Neural cell (in vitro differentiated cells): ENCODE measurements at regions not wholly inside any gene's neighbourhood (a gene's known extent, or its start where the extent isn't known, plus 50 kb on each side); places are given as distances from the start of the nearest gene placed in this dataset.

Experiments
- H2AFZ ChIP-seq: fragments of 200-600, 300-800 bp; sonication (generic), shearing (Covaris generic); 2 replicates; pipeline ENCODE4 v1.6.0; 2014; ENCODE audit warnings: low read depth, mild to moderate bottlenecking, antibody characterized with exemption, low read length, moderate library complexity
- H3F3A ChIP-seq: fragments of 200-600 bp; shearing (Covaris generic); 2 replicates; pipeline ENCODE4 v1.6.1; 2016; ENCODE audit warnings: mild to moderate bottlenecking, moderate library complexity, mixed read lengths, antibody characterized with exemption, low read length; ENCODE audit not compliant: insufficient read depth, poor library complexity, severe bottlenecking
- H3K27ac ChIP-seq: fragments of 200-600, 300-800 bp; sonication (generic), shearing (Covaris generic); 2 replicates; pipeline ENCODE4 v1.5.1; 2014; ENCODE audit warnings: mild to moderate bottlenecking, low read length, moderate library complexity
- H3K27me3 ChIP-seq: fragments of 300-800, 200-600 bp; sonication (generic), shearing (Covaris generic); 2 replicates; pipeline ENCODE4 v1.6.0; 2014; ENCODE audit warnings: mild to moderate bottlenecking, low read depth, low read length, moderate library complexity; ENCODE audit not compliant: insufficient read depth
- H3K36me3 ChIP-seq: fragments of 300-800, 200-600 bp; sonication (generic), shearing (Covaris generic); 2 replicates; pipeline ENCODE4 v1.5.1; 2014; ENCODE audit warnings: mild to moderate bottlenecking, antibody characterized with exemption, low read length, moderate library complexity; ENCODE audit not compliant: insufficient read depth
- H3K4me2 ChIP-seq: fragments of 300-800, 200-600 bp; sonication (generic), shearing (Covaris generic); 2 replicates; pipeline ENCODE4 v1.6.0; 2014; ENCODE audit warnings: mild to moderate bottlenecking, low read length
- H3K4me3 ChIP-seq: fragments of 300-800, 200-600 bp; sonication (generic), shearing (Covaris generic); 2 replicates; pipeline ENCODE4 v1.5.1; 2014; ENCODE audit warnings: mild to moderate bottlenecking, low read length, moderate library complexity
- H3K79me2 ChIP-seq: fragments of 200-600 bp; shearing (Covaris generic); replicated peaks from 2 replicates; pipeline ENCODE4 v1.6.0; 2014; ENCODE audit warnings: mild to moderate bottlenecking, low read length, moderate library complexity; ENCODE audit not compliant: insufficient read depth
- H3K9ac ChIP-seq: fragments of 300-800, 200-600 bp; sonication (generic), shearing (Covaris generic); 2 replicates; pipeline ENCODE4 v1.6.1; 2016; ENCODE audit warnings: mild to moderate bottlenecking, low read length, mixed read lengths
- H3K9me2 ChIP-seq: fragments of 200-600 bp; shearing (Covaris generic); 2 replicates; pipeline ENCODE4 v1.6.1; 2016; ENCODE audit warnings: mild to moderate bottlenecking, low read length, mixed read lengths; ENCODE audit not compliant: insufficient read depth
- H3K9me3 ChIP-seq: fragments of 200-600, 300-800 bp; sonication (generic), shearing (Covaris generic); 2 replicates; pipeline ENCODE4 v1.6.1; 2016; ENCODE audit warnings: mild to moderate bottlenecking, mixed run types, low read length, moderate library complexity, mixed read lengths
- H4K20me1 ChIP-seq: fragments of 200-600 bp; shearing (Covaris generic); 2 replicates; pipeline ENCODE4 v1.6.1; 2016; ENCODE audit warnings: mild to moderate bottlenecking, mixed run types; ENCODE audit not compliant: insufficient read depth
- EP300 ChIP-seq: fragments of 450-650 bp; conservative IDR thresholded peaks from 2 replicates; pipeline ENCODE4 v1.6.1; 2014; ENCODE audit warnings: antibody characterized with exemption, mild to moderate bottlenecking, moderate library complexity; ENCODE audit not compliant: poor library complexity, severe bottlenecking
- EZH2 ChIP-seq: fragments of 200-600, 300-800 bp; shearing (Covaris generic), sonication (generic); IDR thresholded peaks from 2 replicates; pipeline ENCODE4 v1.6.1; 2014; ENCODE audit warnings: antibody characterized with exemption, low read length, borderline replicate concordance, mild to moderate bottlenecking; ENCODE audit not compliant: insufficient read depth, poor library complexity, severe bottlenecking
- MXI1 ChIP-seq: fragments of 450-650 bp; conservative IDR thresholded peaks from 2 replicates; pipeline ENCODE4 v1.6.1; 2014; ENCODE audit warnings: antibody characterized with exemption, mild to moderate bottlenecking; ENCODE audit not compliant: poor library complexity, severe bottlenecking
- POLR2AphosphoS5 ChIP-seq: IDR thresholded peaks from 2 replicates; pipeline ENCODE4 v1.6.1; 2012
- RAD21 ChIP-seq: fragments of 450-650 bp; conservative IDR thresholded peaks from 2 replicates; pipeline ENCODE4 v1.6.1; 2014; ENCODE audit warnings: antibody characterized with exemption, mild to moderate bottlenecking, moderate library complexity
- SMC3 ChIP-seq: fragments of 450-650 bp; conservative IDR thresholded peaks from 2 replicates; pipeline ENCODE4 v1.6.1; 2014; ENCODE audit warnings: antibody characterized with exemption, mild to moderate bottlenecking, moderate library complexity; ENCODE audit not compliant: poor library complexity
- TAF1 ChIP-seq: IDR thresholded peaks from 2 replicates; pipeline ENCODE4 v1.6.1; 2012; ENCODE audit warnings: low read depth
- TF ChIP-seq, protein P1 (sequence below): fragments of 450-650 bp; IDR thresholded peaks from 2 replicates; pipeline ENCODE4 v1.5.1; 2014; ENCODE audit warnings: antibody characterized with exemption, mild to moderate bottlenecking, moderate library complexity; ENCODE audit not compliant: poor library complexity, severe bottlenecking
- TF ChIP-seq, protein P2 (sequence below): IDR thresholded peaks from 2 replicates; pipeline ENCODE4 v1.6.1; 2012; ENCODE audit warnings: borderline replicate concordance

DNA sequence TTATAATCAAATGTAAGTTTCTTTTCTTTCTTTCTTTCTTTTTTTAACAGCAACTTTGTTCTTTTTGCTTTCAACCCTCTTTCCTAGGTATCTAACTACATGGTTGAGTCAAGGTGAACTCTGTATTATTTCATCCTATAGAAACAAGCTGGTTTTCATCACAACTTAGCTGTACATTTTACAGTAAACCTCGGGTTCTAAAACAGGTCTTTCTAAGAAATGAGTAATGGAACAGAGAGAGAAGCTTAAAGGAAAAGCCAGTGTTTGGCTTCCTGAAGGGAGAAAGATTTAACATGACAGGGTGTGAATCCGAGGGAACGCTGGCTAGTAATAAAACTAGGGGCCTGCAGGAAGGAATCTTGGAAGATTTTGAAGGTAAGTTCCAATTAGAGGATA, 143.4 kb upstream of the ITGB1 start:
- TF ChIP-seq SMC3 = no peak
- TF ChIP-seq TAF1 = no peak
- TF ChIP-seq RAD21 = no peak
- TF ChIP-seq, protein P1, sequence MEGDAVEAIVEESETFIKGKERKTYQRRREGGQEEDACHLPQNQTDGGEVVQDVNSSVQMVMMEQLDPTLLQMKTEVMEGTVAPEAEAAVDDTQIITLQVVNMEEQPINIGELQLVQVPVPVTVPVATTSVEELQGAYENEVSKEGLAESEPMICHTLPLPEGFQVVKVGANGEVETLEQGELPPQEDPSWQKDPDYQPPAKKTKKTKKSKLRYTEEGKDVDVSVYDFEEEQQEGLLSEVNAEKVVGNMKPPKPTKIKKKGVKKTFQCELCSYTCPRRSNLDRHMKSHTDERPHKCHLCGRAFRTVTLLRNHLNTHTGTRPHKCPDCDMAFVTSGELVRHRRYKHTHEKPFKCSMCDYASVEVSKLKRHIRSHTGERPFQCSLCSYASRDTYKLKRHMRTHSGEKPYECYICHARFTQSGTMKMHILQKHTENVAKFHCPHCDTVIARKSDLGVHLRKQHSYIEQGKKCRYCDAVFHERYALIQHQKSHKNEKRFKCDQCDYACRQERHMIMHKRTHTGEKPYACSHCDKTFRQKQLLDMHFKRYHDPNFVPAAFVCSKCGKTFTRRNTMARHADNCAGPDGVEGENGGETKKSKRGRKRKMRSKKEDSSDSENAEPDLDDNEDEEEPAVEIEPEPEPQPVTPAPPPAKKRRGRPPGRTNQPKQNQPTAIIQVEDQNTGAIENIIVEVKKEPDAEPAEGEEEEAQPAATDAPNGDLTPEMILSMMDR = no peak
- no peak for TF ChIP-seq MXI1
- no peak for TF ChIP-seq EP300
- TF ChIP-seq, protein P2, sequence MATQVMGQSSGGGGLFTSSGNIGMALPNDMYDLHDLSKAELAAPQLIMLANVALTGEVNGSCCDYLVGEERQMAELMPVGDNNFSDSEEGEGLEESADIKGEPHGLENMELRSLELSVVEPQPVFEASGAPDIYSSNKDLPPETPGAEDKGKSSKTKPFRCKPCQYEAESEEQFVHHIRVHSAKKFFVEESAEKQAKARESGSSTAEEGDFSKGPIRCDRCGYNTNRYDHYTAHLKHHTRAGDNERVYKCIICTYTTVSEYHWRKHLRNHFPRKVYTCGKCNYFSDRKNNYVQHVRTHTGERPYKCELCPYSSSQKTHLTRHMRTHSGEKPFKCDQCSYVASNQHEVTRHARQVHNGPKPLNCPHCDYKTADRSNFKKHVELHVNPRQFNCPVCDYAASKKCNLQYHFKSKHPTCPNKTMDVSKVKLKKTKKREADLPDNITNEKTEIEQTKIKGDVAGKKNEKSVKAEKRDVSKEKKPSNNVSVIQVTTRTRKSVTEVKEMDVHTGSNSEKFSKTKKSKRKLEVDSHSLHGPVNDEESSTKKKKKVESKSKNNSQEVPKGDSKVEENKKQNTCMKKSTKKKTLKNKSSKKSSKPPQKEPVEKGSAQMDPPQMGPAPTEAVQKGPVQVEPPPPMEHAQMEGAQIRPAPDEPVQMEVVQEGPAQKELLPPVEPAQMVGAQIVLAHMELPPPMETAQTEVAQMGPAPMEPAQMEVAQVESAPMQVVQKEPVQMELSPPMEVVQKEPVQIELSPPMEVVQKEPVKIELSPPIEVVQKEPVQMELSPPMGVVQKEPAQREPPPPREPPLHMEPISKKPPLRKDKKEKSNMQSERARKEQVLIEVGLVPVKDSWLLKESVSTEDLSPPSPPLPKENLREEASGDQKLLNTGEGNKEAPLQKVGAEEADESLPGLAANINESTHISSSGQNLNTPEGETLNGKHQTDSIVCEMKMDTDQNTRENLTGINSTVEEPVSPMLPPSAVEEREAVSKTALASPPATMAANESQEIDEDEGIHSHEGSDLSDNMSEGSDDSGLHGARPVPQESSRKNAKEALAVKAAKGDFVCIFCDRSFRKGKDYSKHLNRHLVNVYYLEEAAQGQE = no peak
- no peaks in the 10 kb centered on the region for H3K36me3 ChIP-seq
- H4K20me1 ChIP-seq = no peaks in the 10 kb centered on the region
- H2AFZ ChIP-seq = no peak overlapping the region
- no peak overlapping the region for H3K4me3 ChIP-seq
- H3F3A ChIP-seq = no peaks in the 10 kb centered on the region
- no peak overlapping the region for H3K9ac ChIP-seq
- no peaks in the 10 kb centered on the region for H3K9me3 ChIP-seq
- no peak overlapping the region for H3K4me2 ChIP-seq
- no peaks in the 10 kb centered on the region for H3K79me2 ChIP-seq
- H3K9me2 ChIP-seq = no peaks in the 10 kb centered on the region
- H3K27me3 ChIP-seq = no peaks in the 10 kb centered on the region
- no peak overlapping the region for H3K27ac ChIP-seq

DNA sequence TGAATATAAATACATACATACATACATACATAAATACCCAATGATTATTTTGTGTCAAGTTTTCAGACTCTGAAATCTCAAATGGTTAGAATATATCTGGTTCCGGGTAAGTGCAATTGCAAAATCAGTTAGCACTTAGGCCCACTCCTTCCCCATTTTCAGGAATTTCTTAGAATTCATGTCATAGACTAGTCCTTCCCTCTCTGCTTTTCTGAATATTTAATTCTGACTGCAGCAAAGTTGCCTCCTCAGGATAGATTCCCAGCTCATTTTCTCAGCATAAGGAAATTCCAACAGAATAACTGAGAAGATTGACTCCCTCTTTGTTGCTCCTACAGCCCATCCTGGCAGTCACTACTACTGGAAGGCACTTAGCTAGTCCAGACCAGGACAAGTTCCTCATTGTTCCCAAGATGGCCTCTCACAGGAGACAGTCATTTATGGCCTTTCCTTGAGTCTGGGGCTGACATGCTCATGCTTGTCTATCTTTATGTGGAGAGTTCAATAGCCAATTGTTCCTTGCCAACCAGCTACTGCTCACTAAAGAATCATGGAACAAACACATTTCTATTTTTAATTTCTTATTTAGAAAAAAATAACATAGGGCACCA, 142.9 kb upstream of the ITGB1 start:
- no peaks in the 10 kb centered on the region for H3K27me3 ChIP-seq
- H3F3A ChIP-seq = no peaks in the 10 kb centered on the region
- H4K20me1 ChIP-seq = no peaks in the 10 kb centered on the region
- no peak overlapping the region for H3K4me2 ChIP-seq
- no peak for TF ChIP-seq TAF1
- TF ChIP-seq EZH2 = no peak
- TF ChIP-seq, protein P1 = no peak
- no peak for TF ChIP-seq SMC3
- TF ChIP-seq EP300 = no peak
- TF ChIP-seq, protein P2 = no peak
- no peak for TF ChIP-seq POLR2AphosphoS5
- no peak for TF ChIP-seq RAD21
- TF ChIP-seq MXI1 = no peak
- H3K9me2 ChIP-seq = no peaks in the 10 kb centered on the region
- H3K36me3 ChIP-seq = no peaks in the 10 kb centered on the region
- H3K4me3 ChIP-seq = no peak overlapping the region
- H3K9me3 ChIP-seq = no peaks in the 10 kb centered on the region
- H3K9ac ChIP-seq = no peak overlapping the region
- H2AFZ ChIP-seq = no peak overlapping the region
- H3K79me2 ChIP-seq = no peaks in the 10 kb centered on the region
- H3K27ac ChIP-seq = no peak overlapping the region
